ENCODE measurements at regions not wholly inside any gene's neighbourhood (a gene's known extent, or its start where the extent isn't known, plus 50 kb on each side); places are given as distances from the start of the nearest gene placed in this dataset.
"Not testable (repeated sequence)": the region's sequence is repeated elsewhere in the genome, so short reads cannot be mapped to it uniquely, and the experiment has no call there.

GRCh38 chr2:62404913-62405312 lies 101.1 kb downstream of the TMEM17 start:
- H3K4me1 Mint-ChIP-seq (ENCODE audit: low read depth): no peaks in the 10 kb centered on the region
- H3K27me3 Mint-ChIP-seq (ENCODE audit: low read depth): no peaks in the 10 kb centered on the region
- H3K27ac Mint-ChIP-seq: no peak overlapping the region
- H3K36me3 Mint-ChIP-seq (ENCODE audit: low read depth): no peaks in the 10 kb centered on the region
- no peaks in the 10 kb centered on the region for H3K9me3 Mint-ChIP-seq
- no peak overlapping the region for H3K4me3 Mint-ChIP-seq

GRCh38 chr2:62402156-62402555 lies 103.8 kb downstream of the TMEM17 start:
- Mint-ChIP-seq H3K4me1 (ENCODE audit: low read depth) (no peaks in the 10 kb centered on the region), H3K27ac (no peak overlapping the region), H3K9me3 (no peaks in the 10 kb centered on the region), H3K4me3 (no peak overlapping the region), H3K36me3 (ENCODE audit: low read depth) (no peaks in the 10 kb centered on the region), H3K27me3 (ENCODE audit: low read depth) (no peaks in the 10 kb centered on the region)

GRCh38 chr2:62398356-62398755 lies 107.6 kb downstream of the TMEM17 start:
- no peaks in the 10 kb centered on the region for H3K9me3 Mint-ChIP-seq
- no peak overlapping the region for H3K4me3 Mint-ChIP-seq
- H3K36me3 Mint-ChIP-seq (ENCODE audit: low read depth): no peaks in the 10 kb centered on the region
- H3K27ac Mint-ChIP-seq: no peak overlapping the region
- H3K4me1 Mint-ChIP-seq (ENCODE audit: low read depth): no peaks in the 10 kb centered on the region
- H3K27me3 Mint-ChIP-seq (ENCODE audit: low read depth): no peaks in the 10 kb centered on the region

- Mint-ChIP-seq H3K27me3 (ENCODE audit: low read depth) (no peaks in the 10 kb centered on the region), H3K4me3 (no peak overlapping the region), H3K27ac (no peak overlapping the region), H3K9me3 (no peaks in the 10 kb centered on the region), H3K36me3 (ENCODE audit: low read depth) (no peaks in the 10 kb centered on the region), H3K4me1 (ENCODE audit: low read depth) (no peaks in the 10 kb centered on the region)
These were observed 109.1 kb downstream of the TMEM17 start for GRCh38 chr2:62396880-62397279.

- Mint-ChIP-seq H3K36me3 (ENCODE audit: low read depth) (no peaks in the 10 kb centered on the region), H3K27ac (no peak overlapping the region), H3K4me1 (ENCODE audit: low read depth) (no peaks in the 10 kb centered on the region), H3K4me3 (no peak overlapping the region), H3K27me3 (ENCODE audit: low read depth) (no peaks in the 10 kb centered on the region), H3K9me3 (no peaks in the 10 kb centered on the region)
These were observed 112.7 kb downstream of the TMEM17 start for GRCh38 chr2:62393293-62393692.

- Mint-ChIP-seq H3K4me1 (ENCODE audit: low read depth) (no peaks in the 10 kb centered on the region), H3K4me3 (no peak overlapping the region), H3K9me3 (peaks cover 2% of the 10 kb centered on the region), H3K27ac (no peak overlapping the region), H3K27me3 (ENCODE audit: low read depth) (no peaks in the 10 kb centered on the region), H3K36me3 (ENCODE audit: low read depth) (no peaks in the 10 kb centered on the region)
These were observed 114.3 kb downstream of the TMEM17 start for GRCh38 chr2:62391696-62392095.

GRCh38 chr2:62386378-62386777 lies 119.6 kb downstream of the TMEM17 start:
- H3K27me3 Mint-ChIP-seq (ENCODE audit: low read depth); H3K4me3 Mint-ChIP-seq; H3K36me3 Mint-ChIP-seq (ENCODE audit: low read depth); H3K4me1 Mint-ChIP-seq (ENCODE audit: low read depth); H3K27ac Mint-ChIP-seq: not testable (repeated sequence)
- peaks cover 11% of the 10 kb centered on the region for H3K9me3 Mint-ChIP-seq

- no peak overlapping the region for H3K4me3 Mint-ChIP-seq
- no peak overlapping the region for H3K27ac Mint-ChIP-seq
- peaks cover 11% of the 10 kb centered on the region for H3K9me3 Mint-ChIP-seq
- H3K36me3 Mint-ChIP-seq (ENCODE audit: low read depth): peaks cover 3% of the 10 kb centered on the region
- no peaks in the 10 kb centered on the region for H3K4me1 Mint-ChIP-seq (ENCODE audit: low read depth)
- H3K27me3 Mint-ChIP-seq (ENCODE audit: low read depth): no peaks in the 10 kb centered on the region
These were observed 122.1 kb downstream of the TMEM17 start for GRCh38 chr2:62383846-62384245.

- no peak overlapping the region for H3K4me3 Mint-ChIP-seq
- peaks cover 13% of the 10 kb centered on the region for H3K9me3 Mint-ChIP-seq
- no peak overlapping the region for H3K27ac Mint-ChIP-seq
- H3K36me3 Mint-ChIP-seq (ENCODE audit: low read depth): peaks cover 3% of the 10 kb centered on the region
- H3K4me1 Mint-ChIP-seq (ENCODE audit: low read depth): no peaks in the 10 kb centered on the region
- H3K27me3 Mint-ChIP-seq (ENCODE audit: low read depth): no peaks in the 10 kb centered on the region
These were observed 123.2 kb downstream of the TMEM17 start for GRCh38 chr2:62382757-62383156.

- no peak overlapping the region for H3K4me3 Mint-ChIP-seq
- H3K27me3 Mint-ChIP-seq (ENCODE audit: low read depth): no peaks in the 10 kb centered on the region
- peaks cover 3% of the 10 kb centered on the region for H3K36me3 Mint-ChIP-seq (ENCODE audit: low read depth)
- peaks cover 13% of the 10 kb centered on the region for H3K9me3 Mint-ChIP-seq
- no peaks in the 10 kb centered on the region for H3K4me1 Mint-ChIP-seq (ENCODE audit: low read depth)
- no peak overlapping the region for H3K27ac Mint-ChIP-seq
These were observed 123.9 kb downstream of the TMEM17 start for GRCh38 chr2:62382122-62382521.

GRCh38 chr2:62381656-62382055 lies 124.3 kb downstream of the TMEM17 start:
- Mint-ChIP-seq H3K27ac (no peak overlapping the region), H3K4me1 (ENCODE audit: low read depth) (no peaks in the 10 kb centered on the region), H3K9me3 (peaks cover 11% of the 10 kb centered on the region), H3K27me3 (ENCODE audit: low read depth) (no peaks in the 10 kb centered on the region), H3K4me3 (no peak overlapping the region), H3K36me3 (ENCODE audit: low read depth) (peaks cover 3% of the 10 kb centered on the region)

GRCh38 chr2:62379566-62379965 lies 126.4 kb downstream of the TMEM17 start:
- no peaks in the 10 kb centered on the region for H3K27me3 Mint-ChIP-seq (ENCODE audit: low read depth)
- no peaks in the 10 kb centered on the region for H3K4me1 Mint-ChIP-seq (ENCODE audit: low read depth)
- H3K36me3 Mint-ChIP-seq (ENCODE audit: low read depth): no peaks in the 10 kb centered on the region
- H3K4me3 Mint-ChIP-seq: no peak overlapping the region
- H3K9me3 Mint-ChIP-seq: peaks cover 7% of the 10 kb centered on the region
- H3K27ac Mint-ChIP-seq: no peak overlapping the region

- Mint-ChIP-seq H3K27me3 (ENCODE audit: low read depth) (no peaks in the 10 kb centered on the region), H3K36me3 (ENCODE audit: low read depth) (no peaks in the 10 kb centered on the region), H3K4me1 (ENCODE audit: low read depth) (no peaks in the 10 kb centered on the region), H3K4me3 (no peak overlapping the region), H3K27ac (no peak overlapping the region), H3K9me3 (peaks cover 11% of the 10 kb centered on the region)
These were observed 130.9 kb downstream of the TMEM17 start for GRCh38 chr2:62375113-62375420.

GRCh38 chr2:62374301-62375112 lies 131.5 kb downstream of the TMEM17 start:
- Mint-ChIP-seq H3K27ac (no peak overlapping the region), H3K4me3 (no peak overlapping the region), H3K9me3 (peaks cover 11% of the 10 kb centered on the region), H3K36me3 (ENCODE audit: low read depth) (no peaks in the 10 kb centered on the region), H3K4me1 (ENCODE audit: low read depth) (no peaks in the 10 kb centered on the region), H3K27me3 (ENCODE audit: low read depth) (no peaks in the 10 kb centered on the region)

- Mint-ChIP-seq H3K27me3 (ENCODE audit: low read depth) (no peaks in the 10 kb centered on the region), H3K4me3 (no peak overlapping the region), H3K36me3 (ENCODE audit: low read depth) (no peaks in the 10 kb centered on the region), H3K9me3 (peaks cover 9% of the 10 kb centered on the region), H3K4me1 (ENCODE audit: low read depth) (no peaks in the 10 kb centered on the region), H3K27ac (no peak overlapping the region)
These were observed 133.2 kb downstream of the TMEM17 start for GRCh38 chr2:62372824-62373223.
